PC-9 (cell line): ENCODE measurements at regions not wholly inside any gene's neighbourhood (a gene's known extent, or its start where the extent isn't known, plus 50 kb on each side); places are given as distances from the start of the nearest gene placed in this dataset.
A peak's percentile ranks its signal among the peaks of the same experiment; 100 is the strongest.

Experiments
- BruUV-seq: library from RNA; stranded (reverse); fragments of 400-500 nt; replicated peaks from 2 replicates; lab custom pipeline; 2021; lab: Mats Ljungman, UMichigan
- CTCF ChIA-PET: fragments of 300-600 bp; sonication (Branson Sonifier 250); formaldehyde crosslinking; loops from one replicate; lab custom pipeline; 2022; ENCODE audit warnings: antibody characterized with exemption; lab: Charles Lee
- POLR2A ChIA-PET: fragments of 300-600 bp; sonication (Branson Sonifier 250); formaldehyde crosslinking; loops from one replicate; lab custom pipeline; 2022; ENCODE audit warnings: antibody characterized with exemption; ENCODE audit not compliant: unreplicated experiment; lab: Charles Lee
- DNase-seq, 2 experiments: peaks; one replicate each; pipeline versions ENCODE4 v3.0.0 to v3.0.0-alpha.2; 2015 to 2022; ENCODE audit warnings: mixed read lengths in 1 of 2
- H2AFZ ChIP-seq: fragments of 200-600 bp; sonication (generic); 2 replicates; pipeline ENCODE4 v1.8.1; 2017; ENCODE audit warnings: antibody characterized with exemption
- H3F3A ChIP-seq: fragments of 200-600 bp; sonication (generic); 2 replicates; pipeline ENCODE4 v1.8.1; 2017; ENCODE audit warnings: antibody characterized with exemption, mild to moderate bottlenecking, low read depth; ENCODE audit not compliant: insufficient read depth
- H3K27ac ChIP-seq: fragments of 200-600 bp; sonication (generic); 2 replicates; pipeline ENCODE4 v1.6.1; 2016; ENCODE audit warnings: mixed run types
- H3K27me3 ChIP-seq: fragments of 200-600 bp; sonication (generic); 2 replicates; pipeline ENCODE4 v1.6.1; 2016; ENCODE audit warnings: low read depth, mixed run types; ENCODE audit not compliant: insufficient read depth
- H3K36me3 ChIP-seq: fragments of 200-600 bp; sonication (generic); 2 replicates; pipeline ENCODE4 v1.6.1; 2016; ENCODE audit warnings: low read depth, mixed run types
- H3K4me1 ChIP-seq: fragments of 200-600 bp; sonication (generic); replicated peaks from 2 replicates; pipeline ENCODE4 v1.6.1; 2016; ENCODE audit warnings: mixed run types; ENCODE audit not compliant: insufficient read depth
- H3K4me2 ChIP-seq: fragments of 200-600 bp; sonication (generic); 2 replicates; pipeline ENCODE4 v1.6.1; 2017; ENCODE audit warnings: mixed run types
- H3K4me3 ChIP-seq: fragments of 200-600 bp; sonication (generic); 2 replicates; pipeline ENCODE4 v1.6.1; 2016; ENCODE audit warnings: mixed run types
- H3K79me2 ChIP-seq: fragments of 200-600 bp; sonication (generic); 2 replicates; pipeline ENCODE4 v1.6.1; 2017; ENCODE audit warnings: low read depth, mixed run types
- H3K9me2 ChIP-seq: fragments of 200-600 bp; sonication (generic); 2 replicates; pipeline ENCODE4 v1.8.1; 2017; ENCODE audit warnings: mild to moderate bottlenecking; ENCODE audit not compliant: insufficient read depth
- H3K9me3 ChIP-seq: fragments of 200-600 bp; sonication (generic); 2 replicates; pipeline ENCODE4 v1.8.1; 2016; ENCODE audit warnings: low read depth; ENCODE audit not compliant: insufficient read depth
- H4K20me1 ChIP-seq: fragments of 200-600 bp; sonication (generic); 2 replicates; pipeline ENCODE4 v1.8.1; 2017; ENCODE audit not compliant: insufficient read depth
- CTCF ChIP-seq: fragments of 200-600 bp; sonication (generic); conservative IDR thresholded peaks from 2 replicates; pipeline ENCODE4 v1.6.1; 2017; ENCODE audit warnings: mixed run types, antibody characterized with exemption, mild to moderate bottlenecking, moderate library complexity
- EZH2 ChIP-seq: fragments of 200-600 bp; sonication (generic); IDR thresholded peaks from 2 replicates; pipeline ENCODE4 v1.8.0; 2017; ENCODE audit warnings: antibody characterized with exemption, low read depth
- intact Hi-C: fragments of 100-400 bp; cut with micrococcal nuclease; formaldehyde crosslinking; loops from one replicate; pipeline ENCODE4 v1.10.0; 2022; ENCODE audit not compliant: unreplicated experiment

DNA sequence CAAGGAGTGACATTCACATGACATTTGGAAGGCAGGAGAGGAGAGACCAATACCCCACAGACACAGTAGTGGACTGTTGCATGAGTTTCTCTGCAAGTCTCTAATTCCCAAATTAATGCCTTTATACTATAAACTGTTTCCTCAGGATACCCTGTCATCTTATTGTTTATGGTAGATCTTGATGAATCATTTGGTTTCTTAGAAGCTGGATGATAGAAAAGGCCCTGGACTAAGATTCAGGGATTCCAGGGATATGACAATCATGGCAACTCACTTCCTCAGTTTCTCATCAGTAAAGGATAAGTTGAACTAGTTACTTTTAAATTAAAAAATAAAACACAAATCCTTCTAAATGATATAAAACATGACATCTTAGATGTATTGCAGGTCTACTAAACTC lies 292.5 kb downstream of the TDRD15 start:
- H3K79me2 ChIP-seq = no peaks in the 10 kb centered on the region
- ChIA-PET POLR2A (no interaction called here), CTCF (no interaction called here)
- no peaks in the 10 kb centered on the region for H3F3A ChIP-seq
- no peaks in the 10 kb centered on the region for H3K9me3 ChIP-seq
- no peak overlapping the region for H3K4me3 ChIP-seq
- no peaks in the 10 kb centered on the region for H3K9me2 ChIP-seq
- peak in 1 of 2 experiments; percentile 8 for DNase-seq
- H3K4me1 ChIP-seq = no peaks in the 10 kb centered on the region
- H2AFZ ChIP-seq = no peak overlapping the region
- no peaks in the 10 kb centered on the region for H4K20me1 ChIP-seq
- H3K27ac ChIP-seq = no peak overlapping the region
- BruUV-seq = no TSS peak
- no peaks in the 10 kb centered on the region; the same call in 1 of the 2 replicates for H3K27me3 ChIP-seq
- H3K36me3 ChIP-seq = no peaks in the 10 kb centered on the region
- intact Hi-C loops = no loop called here
- no peak for TF ChIP-seq CTCF
- no peak for TF ChIP-seq EZH2
- no peak overlapping the region for H3K4me2 ChIP-seq

DNA sequence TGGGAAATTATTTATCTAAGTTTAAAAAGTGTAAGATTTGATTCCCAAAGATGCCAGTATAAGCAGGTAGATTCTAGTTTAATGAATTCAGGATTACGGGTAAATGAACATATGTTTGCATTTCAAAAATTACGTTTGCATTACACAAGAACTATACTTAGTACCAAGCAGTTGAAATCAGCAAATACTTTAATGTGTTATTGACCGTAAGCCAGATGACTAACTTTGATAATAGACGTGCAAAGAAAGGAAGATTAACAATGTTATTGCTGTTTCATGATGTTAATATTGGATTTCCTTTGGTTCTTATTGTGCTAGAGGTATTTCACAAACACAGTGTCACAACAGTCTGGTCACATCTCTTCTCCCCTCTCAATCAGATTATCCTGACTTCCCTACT lies 294.7 kb downstream of the TDRD15 start:
- Histone ChIP-seq H3K36me3 (no peaks in the 10 kb centered on the region), H3K27ac (no peak overlapping the region), H2AFZ (no peak overlapping the region), H3K9me2 (no peaks in the 10 kb centered on the region), H3K4me3 (no peak overlapping the region), H3K4me2 (no peak overlapping the region), H3K79me2 (no peaks in the 10 kb centered on the region), H4K20me1 (no peaks in the 10 kb centered on the region), H3F3A (no peaks in the 10 kb centered on the region), H3K27me3 (no peaks in the 10 kb centered on the region; the same call in 1 of the 2 replicates), H3K4me1 (no peaks in the 10 kb centered on the region), H3K9me3 (no peaks in the 10 kb centered on the region)
- BruUV-seq = no TSS peak
- intact Hi-C loops = no loop called here
- CTCF ChIA-PET = no interaction called here
- TF ChIP-seq EZH2 (no peak), CTCF (no peak)
- DNase-seq = peak in 1 of 2 experiments; percentile 3
- POLR2A ChIA-PET = no interaction called here

- BruUV-seq = no TSS peak
- Histone ChIP-seq H3K27ac (no peak overlapping the region), H3K4me2 (no peak overlapping the region), H3K9me2 (no peaks in the 10 kb centered on the region), H3F3A (no peaks in the 10 kb centered on the region), H3K9me3 (no peaks in the 10 kb centered on the region), H2AFZ (no peak overlapping the region), H3K36me3 (no peaks in the 10 kb centered on the region), H3K4me3 (no peak overlapping the region), H3K79me2 (no peaks in the 10 kb centered on the region), H3K4me1 (no peaks in the 10 kb centered on the region), H4K20me1 (no peaks in the 10 kb centered on the region), H3K27me3 (no peaks in the 10 kb centered on the region; the same call in 1 of the 2 replicates)
- no peak for TF ChIP-seq CTCF
- TF ChIP-seq EZH2 = no peak
- intact Hi-C loops = no loop called here
- POLR2A ChIA-PET = no interaction called here
- CTCF ChIA-PET = no interaction called here
- DNase-seq = peak in 1 of 2 experiments; percentile 22
Observed at GRCh38 chr2:21420553-21421335, 297.0 kb downstream of the TDRD15 start.
